ENCODE measurements at regions not wholly inside any gene's neighbourhood (a gene's known extent, or its start where the extent isn't known, plus 50 kb on each side); places are given as distances from the start of the nearest gene placed in this dataset.

GRCh38 chr5:143892908-143893307 is 80.9 kb downstream of the HMHB1 start:
- Histone ChIP-seq H3K79me2 (ENCODE audit: insufficient read depth, low read length) (no peaks in the 10 kb centered on the region), H3K4me2 (replicated peaks; ENCODE audit: extremely low read depth, low read length, poor library complexity, severe bottlenecking) (no peak overlapping the region), H3K9ac (ENCODE audit: insufficient read depth, low read length, poor library complexity, severe bottlenecking) (no peak overlapping the region), H3K4me3 (replicated peaks in 1 of 3; ENCODE audit: low read depth in 2 of 3, low read length in 3 of 3) (no peak overlapping the region), H3K4me1 (ENCODE audit: control insufficient read depth in 1 of 2, insufficient read depth in 2 of 2, low read length in 2 of 2) (no peaks in the 10 kb centered on the region), H2AFZ (ENCODE audit: insufficient read depth, low read depth, low read length, poor library complexity, severe bottlenecking) (no peak overlapping the region), H4K20me1 (ENCODE audit: insufficient read depth, low read length) (no peaks in the 10 kb centered on the region), H3K27ac (ENCODE audit: low read depth in 1 of 2, low read length in 2 of 2) (no peak overlapping the region), H3K27me3 (ENCODE audit: control insufficient read depth in 2 of 2, insufficient read depth in 2 of 2, low read length in 2 of 2) (no peaks in the 10 kb centered on the region), H3K36me3 (replicated peaks in 1 of 2; ENCODE audit: control insufficient read depth in 1 of 2, insufficient read depth in 2 of 2, low read length in 2 of 2) (no peaks in the 10 kb centered on the region), H3K9me3 (replicated peaks in 1 of 2; ENCODE audit: control insufficient read depth in 1 of 2, insufficient read depth in 1 of 2, low read length in 2 of 2) (no peaks in the 10 kb centered on the region)
- WGBS (ENCODE audit: insufficient coverage) = 100% methylated on average over 1 of the region's 2 CpGs
- intact Hi-C loops (cut with micrococcal nuclease) = no loop called here
- DNase-seq = no peak
- TF ChIP-seq CTCF (IDR thresholded peaks at IDR 0.05) = no peak
- Mint-ChIP-seq H3K36me3 (no peaks in the 10 kb centered on the region), H3K4me1 (no peaks in the 10 kb centered on the region), H3K27ac (no peak overlapping the region), H3K27me3 (ENCODE audit: low read depth in 3 of 3) (peaks cover 3 to 5% (median 4%) of the 10 kb centered on the region in 3 donors), H3K9me3 (peaks cover 0 to 2% (median 0%) of the 10 kb centered on the region in 7 donors), H3K4me3 (no peak overlapping the region)

GRCh38 chr5:143893638-143894037 is 81.7 kb downstream of the HMHB1 start:
- no peak for DNase-seq
- H3K4me3 Mint-ChIP-seq = no peak overlapping the region
- WGBS (ENCODE audit: insufficient coverage) = no CpG with 5 or more reads among the region's 2 CpGs
- no peak overlapping the region for H3K27ac Mint-ChIP-seq
- intact Hi-C loops (cut with micrococcal nuclease) = no loop called here
- no peaks in the 10 kb centered on the region for H4K20me1 ChIP-seq (ENCODE audit: insufficient read depth, low read length)
- no peaks in the 10 kb centered on the region for H3K79me2 ChIP-seq (ENCODE audit: insufficient read depth, low read length)
- H3K4me1 ChIP-seq (ENCODE audit: control insufficient read depth in 1 of 2, insufficient read depth in 2 of 2, low read length in 2 of 2) = no peaks in the 10 kb centered on the region
- H3K9me3 ChIP-seq (replicated peaks in 1 of 2; ENCODE audit: control insufficient read depth in 1 of 2, insufficient read depth in 1 of 2, low read length in 2 of 2) = no peaks in the 10 kb centered on the region
- no peaks in the 10 kb centered on the region for H3K36me3 ChIP-seq (replicated peaks in 1 of 2; ENCODE audit: control insufficient read depth in 1 of 2, insufficient read depth in 2 of 2, low read length in 2 of 2)
- no peaks in the 10 kb centered on the region for H3K4me1 Mint-ChIP-seq
- H3K9ac ChIP-seq (ENCODE audit: insufficient read depth, low read length, poor library complexity, severe bottlenecking) = no peak overlapping the region
- H3K4me3 ChIP-seq (replicated peaks in 1 of 3; ENCODE audit: low read depth in 2 of 3, low read length in 3 of 3) = no peak overlapping the region
- no peak overlapping the region for H2AFZ ChIP-seq (ENCODE audit: insufficient read depth, low read depth, low read length, poor library complexity, severe bottlenecking)
- no peak overlapping the region for H3K4me2 ChIP-seq (replicated peaks; ENCODE audit: extremely low read depth, low read length, poor library complexity, severe bottlenecking)
- no peak for TF ChIP-seq CTCF (IDR thresholded peaks at IDR 0.05)
- H3K27me3 Mint-ChIP-seq (ENCODE audit: low read depth in 3 of 3) = peaks cover 0 to 4% (median 3%) of the 10 kb centered on the region in 3 donors
- H3K9me3 Mint-ChIP-seq = peaks cover 0 to 2% (median 0%) of the 10 kb centered on the region in 7 donors
- no peaks in the 10 kb centered on the region for H3K36me3 Mint-ChIP-seq
- H3K27me3 ChIP-seq (ENCODE audit: control insufficient read depth in 2 of 2, insufficient read depth in 2 of 2, low read length in 2 of 2) = no peaks in the 10 kb centered on the region
- H3K27ac ChIP-seq (ENCODE audit: low read depth in 1 of 2, low read length in 2 of 2) = no peak overlapping the region
